SH-SY5Y (cell line): ENCODE measurements at regions not wholly inside any gene's neighbourhood (a gene's known extent, or its start where the extent isn't known, plus 50 kb on each side); places are given as distances from the start of the nearest gene placed in this dataset.

Experiments used
- GATA2 ChIP-seq: IDR thresholded peaks from 2 replicates; pipeline ENCODE4 v1.6.1; 2011; ENCODE audit warnings: mild to moderate bottlenecking, low read depth, low read length
- GATA3 ChIP-seq: IDR thresholded peaks from 2 replicates; pipeline ENCODE4 v1.6.1; 2011; ENCODE audit warnings: low read depth, mild to moderate bottlenecking, low read length, moderate library complexity

DNA sequence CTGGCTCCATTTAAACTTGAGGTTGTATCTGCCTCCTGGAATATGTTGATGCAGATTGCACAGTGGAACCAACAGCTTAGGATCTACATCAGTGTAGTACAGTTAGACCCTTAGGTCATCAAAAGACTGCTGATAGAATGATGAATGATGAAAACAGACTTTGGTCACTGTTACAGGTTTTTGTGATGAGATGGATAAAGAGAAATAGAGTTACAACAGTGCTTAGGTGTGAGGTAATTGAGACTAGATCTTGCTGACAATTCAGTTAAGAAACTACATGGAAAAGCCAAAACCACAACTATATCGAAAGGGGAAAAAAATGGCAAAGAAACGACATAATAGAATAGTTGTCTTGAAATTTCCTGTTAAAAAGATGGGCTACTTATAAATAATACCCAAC, 145.7 kb upstream of the LMNTD1 start:
- no peak for TF ChIP-seq GATA2
- TF ChIP-seq GATA3, result no peak
